AG20443 (cell line): ENCODE measurements at regions not wholly inside any gene's neighbourhood (a gene's known extent, or its start where the extent isn't known, plus 50 kb on each side); places are given as distances from the start of the nearest gene placed in this dataset.
"Not testable (repeated sequence)": the region's sequence is repeated elsewhere in the genome, so short reads cannot be mapped to it uniquely, and the experiment has no call there.

ENCODE experiments used
- DNase-seq: peaks from one replicate; pipeline ENCODE4 v3.0.0; 2012; ENCODE audit warnings: low spot score, mixed read lengths

DNA sequence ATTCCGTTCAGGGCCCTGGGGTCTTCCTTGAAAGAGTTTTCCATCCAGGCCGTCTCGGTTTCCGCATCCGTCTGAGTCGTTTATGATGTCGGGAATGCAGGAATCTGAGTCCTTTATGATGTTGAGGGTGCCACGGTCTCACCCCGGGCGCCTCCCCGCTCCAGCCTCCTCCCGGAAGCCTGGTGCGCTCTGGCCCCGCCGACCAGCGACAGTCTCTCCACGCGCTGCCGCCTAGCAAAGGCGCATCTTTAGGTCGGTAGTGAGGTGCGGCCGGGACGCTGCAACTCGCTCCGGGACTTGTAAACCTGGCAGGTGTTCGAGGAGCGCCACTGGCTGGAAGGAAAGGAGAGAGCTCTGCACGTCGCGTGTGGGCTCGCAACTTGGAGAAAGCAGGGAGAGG, 132.6 kb downstream of the FAM72C start:
- DNase-seq: not testable (repeated sequence)

DNA sequence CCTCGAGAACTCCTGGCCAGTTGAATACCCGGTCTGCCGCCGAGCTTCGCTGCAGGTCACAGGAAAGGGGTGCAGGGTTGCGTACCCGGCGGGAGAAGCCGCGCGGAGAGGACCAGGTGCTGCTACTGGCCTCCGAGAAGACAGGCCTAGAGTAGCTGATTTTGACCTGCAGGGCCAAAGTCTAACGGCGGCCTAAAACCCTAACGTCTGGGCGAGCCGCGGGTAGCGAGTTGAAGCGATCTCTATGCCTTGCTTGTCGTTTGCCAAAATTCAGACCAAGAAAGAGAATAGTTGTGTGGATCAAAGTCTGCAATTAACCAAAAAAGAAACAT, 133.2 kb downstream of the FAM72C start:
- not testable (repeated sequence) for DNase-seq

DNA sequence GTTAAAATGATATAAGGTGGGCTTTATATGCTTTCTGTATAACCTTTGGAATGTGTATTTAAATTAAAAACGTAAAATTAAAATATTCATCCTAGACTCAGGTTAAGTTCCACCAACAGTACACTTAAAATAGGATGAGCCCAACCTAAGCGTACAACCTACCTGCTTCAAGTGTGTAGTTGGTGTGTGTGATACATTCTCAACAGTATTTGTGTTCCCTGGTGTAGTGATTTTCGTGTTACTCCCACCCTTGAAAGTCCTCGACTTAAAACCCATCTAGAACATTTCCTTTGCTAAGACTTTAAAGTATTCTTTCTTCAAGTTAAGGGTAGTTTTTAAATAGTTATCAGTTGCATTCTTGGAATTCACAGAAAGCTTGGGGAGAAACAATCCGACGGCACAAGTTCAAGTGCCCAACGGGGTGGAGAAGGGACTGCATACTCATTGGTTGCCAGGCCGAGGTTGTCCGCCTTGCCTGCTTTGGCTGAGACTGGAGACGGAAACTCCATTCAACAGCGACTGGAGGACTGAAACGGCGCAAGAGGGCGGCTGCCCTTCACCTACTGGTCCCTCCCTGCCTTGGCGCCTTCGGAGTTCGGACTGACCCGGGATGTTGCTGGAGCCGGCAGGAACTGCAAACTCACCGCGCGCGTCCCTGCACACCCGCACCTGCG, 133.7 kb downstream of the FAM72C start:
- not testable (repeated sequence) for DNase-seq

DNA sequence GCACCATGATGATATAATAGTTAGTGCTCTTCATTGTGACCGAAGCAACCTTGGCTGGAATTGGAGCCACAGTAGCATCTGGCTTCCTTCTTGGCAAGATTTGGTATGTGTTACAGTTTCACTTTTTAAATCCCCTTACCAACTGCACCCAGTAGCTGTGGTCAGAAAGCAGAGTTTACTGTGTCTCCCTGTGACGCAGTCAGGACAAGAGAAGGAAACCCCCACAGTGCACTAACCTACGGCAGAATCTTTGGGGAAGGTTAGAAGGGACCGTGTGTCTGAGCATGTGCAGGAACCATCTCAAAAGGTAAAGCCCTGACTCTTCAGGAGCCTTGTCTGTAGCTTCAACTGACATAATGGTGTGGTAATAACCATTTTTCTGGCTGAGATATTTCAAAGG, 138.4 kb downstream of the FAM72C start:
- DNase-seq: not testable (repeated sequence)

DNA sequence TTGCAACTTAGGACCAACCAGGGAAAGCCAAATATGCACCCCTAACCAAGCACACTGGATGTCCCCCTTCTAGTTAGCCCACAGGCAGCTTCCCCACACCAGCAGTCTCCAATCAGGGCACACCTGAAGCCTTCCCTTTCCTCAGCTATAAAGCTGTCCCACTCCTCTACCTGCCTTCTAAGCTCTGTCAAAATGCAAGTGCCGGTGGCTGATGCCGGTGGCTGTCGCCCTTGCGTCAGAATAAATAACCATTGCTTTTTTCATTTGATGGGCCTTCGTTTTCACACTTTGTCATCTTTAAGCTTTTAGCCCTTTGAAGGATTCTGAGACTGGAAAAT, 139.4 kb downstream of the FAM72C start:
- DNase-seq: not testable (repeated sequence)

DNA sequence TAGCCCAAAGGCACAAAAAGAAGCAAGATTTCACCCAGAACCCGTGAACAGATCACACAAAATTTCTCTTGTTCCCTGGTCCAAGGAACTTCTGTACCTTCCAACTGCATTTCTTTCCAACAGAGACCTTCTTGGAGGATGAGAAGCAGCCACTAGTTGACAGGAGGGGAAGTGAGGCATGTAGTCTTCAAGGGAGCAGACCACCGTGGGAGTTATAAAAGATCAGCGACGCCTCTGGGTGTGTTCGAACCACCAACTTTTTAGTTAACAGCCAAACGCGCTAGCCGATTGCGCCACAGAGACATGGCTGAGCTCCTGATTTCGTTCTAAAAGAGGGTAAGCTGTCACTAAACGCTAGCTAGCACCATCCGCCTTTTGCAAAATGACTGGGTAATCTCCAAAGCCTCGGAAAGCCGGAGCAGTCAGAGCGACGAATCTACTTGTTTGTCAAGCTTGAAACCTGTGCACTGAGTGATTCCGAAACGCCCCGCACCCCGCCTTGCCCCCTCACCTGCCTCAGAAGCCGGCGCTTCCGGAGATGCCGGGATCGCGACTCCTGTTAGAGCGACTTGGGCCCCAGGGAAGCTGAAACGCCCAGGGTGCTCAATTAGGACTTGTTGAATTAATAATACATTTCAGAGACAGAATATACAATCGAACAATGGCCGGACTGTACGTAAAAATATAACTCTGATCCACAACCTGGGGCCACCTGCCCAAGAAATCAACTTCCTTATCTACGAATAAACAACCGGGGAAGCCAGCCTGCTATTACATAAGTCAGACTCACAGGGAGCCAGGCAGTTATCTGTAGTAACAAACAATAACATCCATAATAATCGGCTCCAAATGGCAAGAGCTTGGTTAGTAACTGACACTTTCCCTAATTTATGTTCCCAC, 140.1 kb downstream of the FAM72C start:
- not testable (repeated sequence) for DNase-seq

DNA sequence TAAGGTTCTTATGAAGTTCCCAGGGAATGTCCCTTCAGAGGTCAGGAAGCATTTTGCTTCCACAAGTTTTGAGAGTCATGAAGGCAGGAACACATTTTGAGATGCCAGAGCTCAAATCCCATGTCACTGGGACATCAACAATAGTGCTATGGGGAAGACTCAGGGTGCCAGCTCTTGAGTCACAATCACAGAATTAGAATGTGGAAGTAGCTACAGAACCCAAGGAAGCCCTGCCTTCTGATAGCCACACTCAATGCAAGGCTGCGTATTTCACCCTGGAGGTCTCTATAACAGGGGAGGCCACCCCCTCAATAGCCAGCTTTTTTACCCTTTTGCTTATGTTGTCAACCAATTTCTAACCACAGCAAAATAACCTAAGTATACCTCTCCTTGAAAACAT, 145.6 kb downstream of the FAM72C start:
- not testable (repeated sequence) for DNase-seq

DNA sequence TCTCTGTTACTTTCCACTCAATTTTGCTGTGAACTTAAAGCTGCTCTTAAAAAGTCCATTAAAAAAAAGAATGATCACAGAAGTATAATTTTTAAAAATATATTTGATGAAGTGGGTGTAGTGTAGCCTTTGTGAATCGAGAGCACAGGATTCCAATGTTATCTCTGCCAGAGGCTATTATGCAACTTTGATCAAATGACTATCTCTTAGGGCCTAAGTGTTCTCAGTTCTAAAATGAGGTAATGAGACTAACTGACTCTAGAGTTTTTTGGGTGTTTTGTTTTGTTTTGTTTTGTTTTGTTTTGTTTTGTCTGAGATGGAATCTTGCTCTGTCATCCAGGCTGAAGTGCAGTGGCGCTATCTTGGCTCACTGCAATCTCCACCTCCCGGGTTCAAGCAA, 147.5 kb downstream of the FAM72C start:
- DNase-seq: not testable (repeated sequence)

DNA sequence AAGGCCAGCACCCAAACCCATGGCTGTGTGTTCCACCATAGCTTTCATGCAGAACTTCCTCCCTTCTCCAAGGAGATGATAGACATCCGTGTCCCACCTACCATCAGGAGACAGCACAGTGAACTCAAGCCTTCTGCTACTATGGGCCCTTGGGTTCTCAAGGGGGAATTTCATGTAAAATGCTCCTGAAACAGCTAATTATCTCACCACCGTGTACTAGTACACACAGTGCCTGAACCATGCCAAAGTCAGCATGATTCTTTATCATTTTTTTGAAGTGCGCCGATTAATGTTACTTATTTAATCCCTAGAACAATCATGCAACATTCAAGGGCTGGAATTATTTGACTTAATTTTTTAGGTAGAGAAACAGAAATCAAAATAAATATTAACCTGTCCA, 151.7 kb downstream of the FAM72C start:
- DNase-seq: not testable (repeated sequence)

DNA sequence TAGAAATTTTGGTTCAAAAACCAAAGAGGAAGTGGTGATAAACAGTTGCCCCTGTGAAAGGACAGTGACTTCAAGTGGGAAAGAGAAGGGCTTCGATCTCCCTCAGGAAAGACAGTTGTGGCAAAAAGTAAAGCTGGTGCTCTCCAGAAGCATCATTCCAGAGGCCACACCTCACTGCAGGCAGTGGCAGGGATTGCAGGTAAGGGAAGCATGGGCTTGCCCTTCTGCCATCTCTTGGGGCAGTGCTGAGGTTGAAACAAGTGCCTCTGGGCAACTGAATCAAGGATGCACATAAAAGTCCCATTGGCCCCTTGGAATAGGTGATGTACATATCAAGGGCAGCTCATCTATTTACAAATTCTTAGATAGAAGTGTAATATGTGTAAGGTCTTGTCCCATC, 155.4 kb downstream of the FAM72C start:
- DNase-seq: not testable (repeated sequence)

DNA sequence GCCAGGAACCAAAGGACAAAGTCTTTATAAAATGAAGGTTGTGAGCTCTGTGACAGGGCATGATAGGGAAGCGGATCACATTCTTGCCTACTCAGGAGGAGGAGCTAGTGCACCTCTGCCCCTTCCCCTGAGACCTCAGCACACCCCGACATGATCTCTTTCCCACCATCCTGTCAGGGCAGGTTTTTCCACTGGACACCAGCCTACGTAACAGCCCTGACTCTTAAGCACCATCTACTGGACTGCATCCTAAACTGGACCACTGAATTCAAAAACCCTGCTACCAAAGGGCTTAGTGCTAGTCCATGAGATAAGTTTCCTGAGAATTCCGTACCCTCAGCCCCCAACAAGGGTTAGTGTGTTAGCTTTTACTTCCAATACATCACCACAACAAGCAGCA, 166.4 kb downstream of the FAM72C start:
- not testable (repeated sequence) for DNase-seq

DNA sequence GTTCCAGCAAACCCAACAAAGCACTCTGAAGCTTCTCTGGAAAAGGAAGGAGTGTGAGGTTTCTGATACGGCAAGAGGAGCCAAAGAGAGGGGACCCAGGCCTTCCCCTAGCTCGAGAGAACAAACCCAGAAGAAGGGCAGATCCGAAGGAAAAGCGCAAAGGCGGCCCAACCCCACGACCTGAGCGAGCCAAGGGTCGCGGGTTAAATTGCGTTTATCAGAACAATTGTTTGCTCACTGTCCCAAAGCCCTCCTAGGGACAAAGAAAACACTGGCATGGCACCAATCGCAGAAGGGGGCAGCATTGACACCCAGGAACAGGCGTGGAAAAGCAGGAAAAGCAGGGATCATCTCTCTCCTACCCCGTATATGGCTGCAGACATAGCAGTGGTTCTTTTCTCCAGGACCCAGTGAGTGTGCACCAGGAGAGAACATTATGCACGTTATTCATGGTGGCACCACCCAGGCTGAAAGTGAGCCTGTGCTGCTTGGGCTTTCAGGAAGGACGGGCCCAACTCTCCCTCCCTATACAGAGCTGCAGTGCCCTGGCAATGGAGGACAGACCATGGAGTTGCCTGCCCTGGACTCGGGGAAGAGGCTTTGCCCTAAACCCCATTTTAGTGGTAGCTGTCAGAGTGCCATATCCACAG, 167.0 kb downstream of the FAM72C start:
- DNase-seq: not testable (repeated sequence)

DNA sequence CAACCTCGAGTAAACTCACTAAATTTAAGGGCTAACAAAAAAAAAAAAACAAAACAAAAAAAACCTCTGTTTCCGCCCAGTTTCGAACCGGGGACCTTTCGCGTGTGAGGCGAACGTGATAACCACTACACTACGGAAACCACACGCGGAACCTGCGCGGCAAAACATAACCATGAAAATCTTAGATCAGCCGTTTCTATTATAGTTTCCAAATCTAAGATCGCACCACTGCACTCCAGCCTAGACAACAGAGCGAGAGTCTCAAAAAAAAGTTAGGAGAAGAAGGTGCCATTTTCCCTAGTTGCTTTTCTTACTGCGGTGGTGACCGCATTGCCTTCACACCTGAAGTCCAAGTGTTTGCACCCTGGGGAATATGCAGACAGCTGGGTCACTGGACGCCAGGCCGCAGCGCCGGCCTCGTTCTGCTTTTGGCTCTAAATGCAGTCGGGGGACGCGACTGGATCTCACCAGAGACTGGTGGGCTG, 167.8 kb downstream of the FAM72C start:
- peak; percentile 5 for DNase-seq

DNA sequence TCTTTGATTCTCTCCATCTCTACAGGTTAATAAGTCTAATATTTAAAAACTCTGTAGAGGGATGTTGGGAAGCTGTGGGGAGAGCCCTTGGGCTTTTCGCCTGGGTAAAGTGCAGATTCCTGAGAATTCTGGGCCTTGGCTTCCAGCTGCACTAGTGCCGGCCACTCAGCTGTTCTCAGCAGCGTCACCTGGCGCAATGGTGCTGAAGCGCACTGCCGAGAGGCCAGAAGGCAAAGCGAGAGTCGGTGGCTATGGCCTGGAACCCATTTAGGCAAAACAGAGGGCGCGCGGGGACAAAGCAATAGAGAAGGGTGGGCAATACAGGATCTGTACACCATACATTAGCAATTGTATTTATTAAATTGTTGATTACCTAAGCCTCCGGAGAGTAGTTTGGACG, 168.7 kb downstream of the FAM72C start:
- not testable (repeated sequence) for DNase-seq

DNA sequence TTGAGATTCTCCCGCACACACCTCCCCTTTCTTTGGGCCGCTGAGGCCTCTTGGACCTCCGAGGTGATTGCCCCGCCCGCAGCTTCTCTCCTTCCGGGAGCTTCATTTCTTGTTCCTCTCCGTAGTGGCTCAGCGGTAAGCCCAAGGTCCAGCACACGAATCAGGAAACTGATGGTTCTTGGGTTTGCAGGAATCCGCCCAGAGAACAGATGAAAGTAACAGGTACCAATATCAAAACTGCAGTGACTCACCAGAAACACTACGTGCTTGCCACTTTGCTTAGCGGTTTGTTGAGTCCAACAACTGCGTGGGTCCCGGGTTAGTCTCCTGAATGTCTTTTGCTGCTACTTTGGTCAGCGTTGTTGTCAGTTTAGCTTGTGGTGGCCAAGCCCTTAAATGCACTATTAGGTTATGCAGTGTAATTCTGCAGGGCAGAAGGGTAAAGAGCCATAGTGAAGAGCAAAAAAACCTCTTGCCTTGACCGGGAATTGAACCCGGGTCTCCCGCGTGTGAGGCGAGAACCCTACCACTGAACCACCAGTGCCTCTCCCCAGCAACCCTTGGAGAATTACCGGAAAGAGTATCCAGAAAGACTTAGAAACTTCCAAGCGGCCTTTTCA, 172.1 kb downstream of the FAM72C start:
- not testable (repeated sequence) for DNase-seq

DNA sequence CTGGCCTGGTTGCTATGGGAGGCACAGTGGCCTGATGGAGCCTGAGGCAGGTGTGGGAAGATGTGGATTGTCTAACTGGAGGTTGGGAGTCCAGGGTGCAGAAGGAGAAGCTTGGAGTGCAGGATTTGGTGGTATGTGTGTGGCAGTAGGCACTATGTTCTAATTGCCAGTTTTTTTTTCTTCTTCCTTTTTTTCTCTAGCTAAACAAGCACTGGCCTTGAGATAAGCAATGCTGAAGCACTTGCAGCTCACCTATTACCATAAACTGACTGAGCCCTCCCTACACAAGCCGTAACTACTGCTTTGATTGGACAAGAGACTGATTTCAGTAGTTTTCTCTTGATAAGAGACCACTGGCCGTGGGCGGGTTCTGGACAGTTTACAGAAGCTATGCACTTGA, 175.4 kb downstream of the FAM72C start:
- DNase-seq: not testable (repeated sequence)

DNA sequence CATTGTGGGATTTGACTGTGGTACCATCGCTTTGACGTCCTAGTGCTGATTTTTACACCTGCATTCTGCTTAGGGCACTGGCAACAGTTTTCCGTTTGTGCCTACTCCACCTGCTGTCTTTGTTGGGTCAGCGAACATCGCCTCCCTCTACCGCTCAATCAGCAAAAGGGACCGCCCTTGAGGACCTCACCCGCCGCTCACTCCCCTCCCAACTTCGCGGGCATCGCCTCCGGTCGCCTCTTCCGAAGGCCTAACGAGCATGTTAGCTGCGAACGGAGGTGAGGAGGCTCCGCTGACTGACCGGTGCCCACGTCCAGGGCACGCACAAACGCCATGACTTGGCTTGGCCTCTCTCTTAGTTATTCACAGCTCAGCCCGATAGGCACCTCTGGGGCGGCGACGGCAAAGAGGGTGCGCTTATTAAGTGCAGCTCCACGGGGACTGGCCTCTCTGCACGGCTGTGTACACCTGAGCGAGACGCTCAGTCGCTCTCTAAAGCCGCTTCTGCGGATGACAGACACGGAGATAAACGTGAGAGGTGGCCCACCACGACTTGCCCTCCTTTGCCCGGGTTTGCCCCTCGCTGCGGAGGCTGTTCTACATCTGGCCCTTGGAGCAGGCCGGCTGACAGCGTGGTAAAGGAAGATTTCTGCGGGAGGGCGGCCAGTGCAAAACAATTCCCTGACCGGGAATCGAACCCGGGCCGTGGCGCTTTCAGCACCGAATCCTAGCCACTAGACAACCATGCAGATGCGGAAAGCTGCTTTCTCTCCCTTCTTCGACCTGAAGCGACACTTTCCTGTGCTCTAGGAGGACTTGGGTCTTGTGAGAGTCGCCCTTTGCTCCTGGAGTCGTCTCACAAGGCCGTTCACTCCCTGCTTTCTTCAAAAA, 179.5 kb downstream of the FAM72C start:
- DNase-seq: not testable (repeated sequence)

DNA sequence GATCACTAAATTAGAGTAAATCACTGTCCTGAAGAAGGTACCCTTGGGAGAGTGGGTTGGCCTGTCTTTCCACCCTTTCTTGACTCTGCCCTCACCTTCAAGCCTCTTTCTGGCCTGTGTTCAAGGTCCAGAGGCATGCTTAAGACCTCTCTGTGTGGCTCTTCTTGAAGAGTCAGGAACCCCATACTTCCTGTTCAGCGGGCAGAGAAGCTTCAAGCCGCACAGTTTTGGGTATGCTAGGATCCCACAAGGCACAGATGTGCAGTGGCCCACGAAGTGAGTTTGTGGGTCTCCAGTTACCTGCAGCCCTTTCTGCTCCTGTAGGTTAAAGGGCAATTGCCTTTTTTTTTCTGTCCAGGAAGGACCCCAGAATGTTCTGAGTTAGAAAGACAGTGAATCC, 185.4 kb downstream of the FAM72C start:
- DNase-seq: not testable (repeated sequence)

DNA sequence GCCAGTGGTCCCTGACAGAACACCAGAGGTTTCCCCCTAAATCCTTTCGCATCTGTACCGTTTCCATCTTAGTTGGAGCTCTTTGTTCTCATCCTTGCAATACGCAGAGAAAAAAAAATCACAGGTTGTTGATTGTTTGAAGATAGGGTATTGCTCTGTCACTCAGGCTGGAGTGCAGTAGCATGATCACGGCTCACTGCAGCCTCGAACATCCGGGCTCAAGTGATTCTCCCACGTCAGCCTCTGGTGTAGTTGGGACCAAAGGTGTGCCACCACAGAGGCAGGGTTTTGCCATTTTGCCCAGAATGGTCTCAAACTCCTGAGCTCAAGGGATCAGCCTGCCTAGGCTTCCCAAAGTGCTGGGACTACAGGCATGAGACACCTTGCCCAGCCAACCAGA, 185.9 kb downstream of the FAM72C start:
- not testable (repeated sequence) for DNase-seq

DNA sequence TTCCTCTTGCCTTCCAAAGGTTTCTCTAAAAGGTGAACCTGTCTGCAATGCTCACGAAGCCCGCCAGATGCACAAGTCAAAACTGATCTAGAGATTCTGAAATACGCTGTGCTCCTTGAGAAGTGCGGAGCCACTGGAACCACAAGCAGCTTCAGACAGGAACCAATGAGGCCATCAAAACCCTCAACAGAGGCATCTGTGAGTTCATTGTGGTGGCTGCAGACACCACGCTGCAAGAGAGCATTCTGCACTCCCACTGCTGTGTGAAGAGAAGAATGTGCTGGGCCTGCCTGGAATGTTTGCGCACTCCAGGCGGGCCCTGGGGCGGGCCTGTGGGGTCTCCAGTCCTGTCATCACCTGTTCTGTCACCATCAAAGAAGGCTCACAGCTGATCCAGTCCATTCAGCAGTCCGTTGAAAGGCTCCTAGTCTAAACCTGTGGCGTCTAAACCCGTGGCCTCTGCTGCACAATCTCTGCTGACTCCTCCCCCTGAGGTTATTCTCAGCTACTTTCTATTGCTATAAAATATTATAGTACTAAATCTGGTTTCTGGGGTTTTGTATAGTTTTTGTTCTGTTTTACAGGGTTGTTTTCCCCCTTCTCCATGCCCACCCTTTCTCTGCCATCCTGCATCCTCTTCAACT, 187.4 kb downstream of the FAM72C start:
- DNase-seq: not testable (repeated sequence)

DNA sequence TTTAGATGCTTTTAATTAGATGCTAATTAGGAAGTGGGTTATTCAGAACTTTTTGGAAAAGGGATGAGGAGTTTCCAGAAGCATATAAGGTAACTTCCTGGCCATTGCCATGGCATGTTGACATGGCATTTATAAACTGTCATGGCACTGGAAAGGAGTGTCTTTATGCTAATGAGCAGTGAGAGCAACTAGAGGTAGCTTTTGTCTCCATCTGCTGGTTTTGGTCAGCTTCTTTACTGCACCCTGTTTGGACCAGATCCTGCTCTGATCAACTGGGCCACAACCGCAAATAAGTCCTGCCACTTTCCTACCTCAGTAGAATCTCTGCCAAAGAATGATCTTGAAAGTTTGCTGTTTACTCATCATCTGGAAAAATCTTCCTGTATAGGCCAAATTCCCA, 193.6 kb downstream of the FAM72C start:
- not testable (repeated sequence) for DNase-seq
